Mesendoderm (in vitro differentiated cells): ENCODE measurements at regions not wholly inside any gene's neighbourhood (a gene's known extent, or its start where the extent isn't known, plus 50 kb on each side); places are given as distances from the start of the nearest gene placed in this dataset.

Experiments
- DNase-seq: peaks from one replicate; pipeline ENCODE4 v3.0.0; 2013
- H2AK5ac ChIP-seq: 2 replicates; pipeline ENCODE4 v1.6.1; 2013; ENCODE audit warnings: low read length, inconsistent platforms
- H2BK120ac ChIP-seq: 2 replicates; pipeline ENCODE4 v1.6.1; 2013; ENCODE audit warnings: low read depth, mild to moderate bottlenecking, low read length, moderate library complexity, mixed read lengths
- H2BK15ac ChIP-seq: replicated peaks from 2 replicates; pipeline ENCODE4 v1.6.1; 2013; ENCODE audit warnings: low read depth, mild to moderate bottlenecking, moderate library complexity
- H2BK5ac ChIP-seq: 2 replicates; pipeline ENCODE4 v1.6.1; 2013; ENCODE audit warnings: low read length, inconsistent platforms
- H3K18ac ChIP-seq: 2 replicates; pipeline ENCODE4 v1.6.1; 2013; ENCODE audit warnings: mild to moderate bottlenecking, low read length, mixed read lengths
- H3K23ac ChIP-seq: one replicate; pipeline ENCODE4 v1.6.1; 2013; ENCODE audit warnings: low read length
- H3K27ac ChIP-seq: 2 replicates; pipeline ENCODE4 v1.5.1; 2013; ENCODE audit warnings: low read depth, mild to moderate bottlenecking, inconsistent platforms, low read length, moderate library complexity
- H3K27me3 ChIP-seq: 2 replicates; pipeline ENCODE4 v1.6.1; 2013; ENCODE audit warnings: low read length, control low read depth, mild to moderate bottlenecking, inconsistent platforms; ENCODE audit not compliant: insufficient read depth, poor library complexity
- H3K36me3 ChIP-seq: 2 replicates; pipeline ENCODE4 v1.6.1; 2013; ENCODE audit warnings: low read length, inconsistent platforms; ENCODE audit not compliant: control insufficient read depth, insufficient read depth
- H3K4ac ChIP-seq: one replicate; pipeline ENCODE4 v1.6.1; 2013; ENCODE audit warnings: low read depth, mild to moderate bottlenecking, low read length, moderate library complexity
- H3K4me1 ChIP-seq: 2 replicates; pipeline ENCODE4 v1.6.1; 2013; ENCODE audit warnings: low read depth, low read length, inconsistent platforms; ENCODE audit not compliant: control insufficient read depth
- H3K4me2 ChIP-seq: 2 replicates; pipeline ENCODE4 v1.6.1; 2013; ENCODE audit warnings: low read length
- H3K4me3 ChIP-seq: 2 replicates; pipeline ENCODE4 v1.5.1; 2013; ENCODE audit warnings: mild to moderate bottlenecking, low read length
- H3K56ac ChIP-seq: one replicate; pipeline ENCODE4 v1.6.1; 2013; ENCODE audit warnings: low read length
- H3K79me1 ChIP-seq: 2 replicates; pipeline ENCODE4 v1.6.1; 2013; ENCODE audit warnings: low read length, inconsistent platforms
- H3K79me2 ChIP-seq: 2 replicates; pipeline ENCODE4 v1.6.1; 2013; ENCODE audit warnings: mild to moderate bottlenecking, low read length; ENCODE audit not compliant: control insufficient read depth, insufficient read depth
- H3K9ac ChIP-seq: 2 replicates; pipeline ENCODE4 v1.6.1; 2013; ENCODE audit warnings: low read length, inconsistent platforms
- H4K5ac ChIP-seq: one replicate; pipeline ENCODE4 v1.6.1; 2013; ENCODE audit warnings: low read length
- H4K8ac ChIP-seq: one replicate; pipeline ENCODE4 v1.6.1; 2013; ENCODE audit warnings: low read depth, mild to moderate bottlenecking, control low read depth, low read length, moderate library complexity
- WGBS: extraction: QIAGEN DNeasy Blood & Tissue Kit; methylation state at CpG from one replicate; pipeline ENCODE4 v1.1.7; 2013; ENCODE audit warnings: low lambda C conversion rate, missing lambda C conversion rate; ENCODE audit not compliant: insufficient coverage; ENCODE audit errors: extremely low coverage; 5-methylcytosine and 5-hydroxymethylcytosine counted together

DNA sequence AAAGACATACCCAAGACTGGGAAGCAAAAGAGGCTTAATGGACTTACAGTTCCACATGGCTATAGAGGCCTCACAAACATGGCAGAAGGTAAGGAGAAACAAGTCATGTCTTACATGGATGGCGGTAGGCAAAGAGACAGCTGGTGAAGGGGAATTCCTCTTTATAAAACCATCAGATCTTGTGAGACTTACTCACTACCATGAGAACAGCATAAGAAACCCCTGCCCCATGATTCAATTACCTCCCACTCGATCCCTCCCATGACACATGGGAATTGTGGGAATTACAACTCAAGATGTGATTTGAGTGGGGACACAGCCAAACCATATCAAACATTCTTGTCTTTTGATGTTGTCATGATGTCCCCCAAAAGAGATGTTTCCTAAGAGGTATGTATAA is 103.3 kb downstream of the DUSP10 start:
- Histone ChIP-seq H3K79me2 (no peaks in the 10 kb centered on the region), H3K4me2 (no peak overlapping the region), H4K8ac (no peak overlapping the region), H2AK5ac (no peak overlapping the region), H3K79me1 (no peaks in the 10 kb centered on the region), H3K4me1 (peaks cover 2% of the 10 kb centered on the region), H2BK5ac (no peak overlapping the region), H3K4me3 (no peak overlapping the region), H3K23ac (no peak overlapping the region), H4K5ac (no peak overlapping the region), H3K27ac (no peak overlapping the region), H3K56ac (no peak overlapping the region), H3K27me3 (no peaks in the 10 kb centered on the region), H2BK15ac (no peak overlapping the region), H3K4ac (no peak overlapping the region), H2BK120ac (no peak overlapping the region), H3K36me3 (no peaks in the 10 kb centered on the region), H3K18ac (no peak overlapping the region), H3K9ac (no peak overlapping the region)
- no CpG with 5 or more reads among the region's 2 CpGs for WGBS
- no peak for DNase-seq

DNA sequence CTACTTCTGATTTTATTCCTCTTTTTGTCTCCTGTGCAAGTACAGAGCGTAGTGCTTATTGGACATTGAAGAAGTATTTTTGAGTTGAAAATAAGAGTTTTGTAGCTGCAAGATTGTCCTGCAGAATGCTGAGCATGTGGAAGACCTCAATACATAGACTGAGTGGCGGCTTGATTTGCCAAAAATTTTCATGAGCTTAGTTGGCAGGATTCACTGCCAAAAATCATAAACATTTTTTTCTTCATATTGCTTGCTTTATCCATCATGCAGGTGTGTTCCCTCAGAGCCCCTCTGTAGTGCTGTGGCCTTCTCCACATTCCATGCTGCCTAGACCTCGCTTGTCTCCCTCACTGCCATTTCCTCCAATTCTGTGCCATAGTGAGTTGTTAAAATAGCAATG is 100.1 kb downstream of the DUSP10 start:
- Histone ChIP-seq H2BK5ac (no peak overlapping the region), H3K18ac (no peak overlapping the region), H3K27ac (no peak overlapping the region), H2BK15ac (no peak overlapping the region), H3K4me1 (no peaks in the 10 kb centered on the region), H2BK120ac (no peak overlapping the region), H2AK5ac (no peak overlapping the region), H3K27me3 (no peaks in the 10 kb centered on the region), H3K4ac (no peak overlapping the region), H4K8ac (no peak overlapping the region), H3K79me1 (no peaks in the 10 kb centered on the region), H3K4me2 (no peak overlapping the region), H3K36me3 (no peaks in the 10 kb centered on the region), H3K79me2 (no peaks in the 10 kb centered on the region), H4K5ac (no peak overlapping the region), H3K9ac (no peak overlapping the region), H3K56ac (no peak overlapping the region), H3K4me3 (no peak overlapping the region), H3K23ac (no peak overlapping the region)
- no peak for DNase-seq
- no CpG with 5 or more reads among the region's 3 CpGs for WGBS

DNA sequence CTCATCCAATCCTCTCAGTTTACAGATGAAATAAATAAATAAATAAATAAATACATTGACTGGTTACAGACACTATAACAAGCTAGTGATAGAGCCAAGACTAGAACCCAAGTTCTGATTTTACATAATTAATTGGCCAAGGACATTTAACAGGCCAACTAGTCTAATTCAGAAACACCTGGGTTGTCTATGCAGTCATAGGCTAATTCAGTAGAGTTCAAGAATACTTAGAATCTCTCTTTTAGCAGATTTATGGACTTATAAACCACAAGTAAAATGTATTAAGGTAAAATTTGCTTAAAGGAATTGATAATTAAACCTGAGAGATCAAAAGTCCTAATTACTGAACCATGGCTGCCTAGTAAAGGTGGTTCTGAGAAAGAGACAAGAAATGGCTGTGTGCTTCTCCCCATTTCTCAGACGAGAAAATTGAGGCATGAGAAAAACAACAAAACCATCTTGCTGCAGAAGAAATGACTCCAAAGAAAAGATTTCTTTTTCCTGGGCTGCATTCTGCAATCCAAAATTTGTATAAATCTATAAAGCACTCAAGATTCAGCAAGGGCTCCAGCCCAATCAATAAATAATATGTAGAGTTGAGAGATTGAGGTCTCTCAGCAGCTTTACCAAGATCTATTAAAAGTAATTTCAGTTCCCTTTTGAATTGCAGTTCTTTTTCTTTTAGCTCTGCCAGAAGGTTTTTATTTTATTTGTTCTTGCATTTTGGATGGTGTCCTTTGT is 98.3 kb downstream of the DUSP10 start:
- Histone ChIP-seq H4K8ac (no peak overlapping the region), H3K23ac (no peak overlapping the region), H4K5ac (no peak overlapping the region), H3K56ac (no peak overlapping the region), H2BK5ac (no peak overlapping the region), H2BK120ac (no peak overlapping the region), H3K4ac (no peak overlapping the region), H3K4me1 (no peaks in the 10 kb centered on the region), H3K4me3 (no peak overlapping the region), H3K36me3 (no peaks in the 10 kb centered on the region), H3K27me3 (no peaks in the 10 kb centered on the region), H3K9ac (no peak overlapping the region), H3K27ac (no peak overlapping the region), H2BK15ac (no peak overlapping the region), H3K79me2 (no peaks in the 10 kb centered on the region), H3K4me2 (no peak overlapping the region), H3K18ac (no peak overlapping the region), H3K79me1 (no peaks in the 10 kb centered on the region), H2AK5ac (no peak overlapping the region)
- WGBS: no CpG with 5 or more reads among the region's 1 CpG
- DNase-seq: no peak

GRCh38 chr1:221644145-221644448 is 97.8 kb downstream of the DUSP10 start:
- no peak overlapping the region for H2AK5ac ChIP-seq
- no peak for DNase-seq
- H3K27ac ChIP-seq: no peak overlapping the region
- no peaks in the 10 kb centered on the region for H3K79me2 ChIP-seq
- no peak overlapping the region for H3K4ac ChIP-seq
- WGBS: no CpG with 5 or more reads among the region's 3 CpGs
- no peaks in the 10 kb centered on the region for H3K4me1 ChIP-seq
- H2BK120ac ChIP-seq: no peak overlapping the region
- no peak overlapping the region for H3K56ac ChIP-seq
- H3K4me3 ChIP-seq: no peak overlapping the region
- H3K23ac ChIP-seq: no peak overlapping the region
- no peaks in the 10 kb centered on the region for H3K27me3 ChIP-seq
- H3K36me3 ChIP-seq: no peaks in the 10 kb centered on the region
- H4K5ac ChIP-seq: no peak overlapping the region
- H3K4me2 ChIP-seq: no peak overlapping the region
- H4K8ac ChIP-seq: no peak overlapping the region
- H3K9ac ChIP-seq: no peak overlapping the region
- no peak overlapping the region for H3K18ac ChIP-seq
- H2BK5ac ChIP-seq: no peak overlapping the region
- H3K79me1 ChIP-seq: no peaks in the 10 kb centered on the region
- no peak overlapping the region for H2BK15ac ChIP-seq

GRCh38 chr1:221644663-221645258 is 97.1 kb downstream of the DUSP10 start:
- Histone ChIP-seq H2BK120ac (no peak overlapping the region), H3K4me3 (no peak overlapping the region), H2BK15ac (no peak overlapping the region), H2AK5ac (no peak overlapping the region), H3K23ac (no peak overlapping the region), H3K18ac (no peak overlapping the region), H3K27me3 (no peaks in the 10 kb centered on the region), H3K79me1 (no peaks in the 10 kb centered on the region), H3K4ac (no peak overlapping the region), H3K4me1 (no peaks in the 10 kb centered on the region), H3K56ac (no peak overlapping the region), H3K4me2 (no peak overlapping the region), H3K79me2 (no peaks in the 10 kb centered on the region), H3K36me3 (no peaks in the 10 kb centered on the region), H4K5ac (no peak overlapping the region), H3K9ac (no peak overlapping the region), H4K8ac (no peak overlapping the region), H2BK5ac (no peak overlapping the region), H3K27ac (no peak overlapping the region)
- no peak for DNase-seq
- no CpG with 5 or more reads among the region's 2 CpGs for WGBS

GRCh38 chr1:221648201-221648600 is 93.7 kb downstream of the DUSP10 start:
- Histone ChIP-seq H2BK120ac (no peak overlapping the region), H3K23ac (no peak overlapping the region), H3K4me3 (no peak overlapping the region), H2AK5ac (no peak overlapping the region), H4K5ac (no peak overlapping the region), H3K79me1 (no peaks in the 10 kb centered on the region), H3K4me2 (no peak overlapping the region), H3K18ac (no peak overlapping the region), H3K36me3 (no peaks in the 10 kb centered on the region), H2BK15ac (no peak overlapping the region), H3K56ac (no peak overlapping the region), H4K8ac (no peak overlapping the region), H3K4ac (no peak overlapping the region), H3K9ac (no peak overlapping the region), H3K79me2 (no peaks in the 10 kb centered on the region), H3K27ac (no peak overlapping the region), H3K27me3 (no peaks in the 10 kb centered on the region), H3K4me1 (no peaks in the 10 kb centered on the region), H2BK5ac (no peak overlapping the region)
- no peak for DNase-seq
- no CpG with 5 or more reads among the region's 1 CpG for WGBS
